ENCODE measurements at regions not wholly inside any gene's neighbourhood (a gene's known extent, or its start where the extent isn't known, plus 50 kb on each side); places are given as distances from the start of the nearest gene placed in this dataset.

DNA sequence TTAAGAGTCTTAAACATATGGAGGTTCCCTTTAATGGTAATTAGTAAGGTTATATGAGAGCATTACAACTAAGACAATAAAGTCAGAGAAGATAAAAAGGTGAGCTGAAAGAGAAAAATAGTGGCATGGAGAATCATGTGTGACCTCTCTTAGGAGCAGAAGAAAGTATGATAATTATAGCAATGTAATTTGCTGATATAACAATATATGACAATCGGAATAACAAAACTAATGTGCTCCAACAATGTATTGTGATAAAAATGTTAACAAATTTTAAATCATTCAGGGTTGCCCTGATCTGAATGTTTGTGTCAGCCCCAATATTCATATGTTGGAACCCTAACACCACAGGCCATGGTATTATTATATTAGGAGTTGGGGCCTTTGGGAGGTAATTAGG is 269.6 kb upstream of the PPFIA2 start:
- H3K9me3 ChIP-seq (ENCODE audit: control insufficient read depth in 2 of 3, insufficient read depth in 1 of 3, low read length in 3 of 3): peaks cover 0 to 2% (median 0%) of the 10 kb centered on the region in 3 donors
- FAIRE-seq (no peak), DNase-seq (no peak)
- no peaks in the 10 kb centered on the region for H3K4me1 ChIP-seq (ENCODE audit: control insufficient read depth in 2 of 3, insufficient read depth in 2 of 3, low read depth in 1 of 3, low read length in 3 of 3)
- no peaks in the 10 kb centered on the region for H3K27me3 ChIP-seq (ENCODE audit: control insufficient read depth, insufficient read depth, low read length)
- no peak for TF ChIP-seq CTCF (IDR thresholded peaks at IDR 0.05; ENCODE audit: borderline replicate concordance, extremely low read depth, insufficient read depth)
- no peaks in the 10 kb centered on the region for H3K36me3 ChIP-seq (ENCODE audit: control insufficient read depth in 2 of 3, insufficient read depth in 3 of 3, low read length in 3 of 3)
- H3K9ac ChIP-seq (ENCODE audit: low read length in 3 of 3): no peak overlapping the region
- intact Hi-C loops (cut with DNase I): no loop called here
- no peak overlapping the region for H3K4me3 ChIP-seq (ENCODE audit: low read length in 3 of 3)
- H3K27ac ChIP-seq (ENCODE audit: low read depth in 2 of 2, low read length in 2 of 2): no peak overlapping the region

- Histone ChIP-seq H3K4me1 (ENCODE audit: control insufficient read depth in 2 of 3, insufficient read depth in 2 of 3, low read depth in 1 of 3, low read length in 3 of 3) (no peaks in the 10 kb centered on the region), H3K9ac (ENCODE audit: low read length in 3 of 3) (no peak overlapping the region), H3K27me3 (ENCODE audit: control insufficient read depth, insufficient read depth, low read length) (no peaks in the 10 kb centered on the region), H3K27ac (ENCODE audit: low read depth in 2 of 2, low read length in 2 of 2) (no peak overlapping the region), H3K36me3 (ENCODE audit: control insufficient read depth in 2 of 3, insufficient read depth in 3 of 3, low read length in 3 of 3) (no peaks in the 10 kb centered on the region), H3K4me3 (ENCODE audit: low read length in 3 of 3) (no peak overlapping the region), H3K9me3 (ENCODE audit: control insufficient read depth in 2 of 3, insufficient read depth in 1 of 3, low read length in 3 of 3) (no peaks in the 10 kb centered on the region)
- no peak for FAIRE-seq
- intact Hi-C loops (cut with DNase I): no loop called here
- TF ChIP-seq CTCF (IDR thresholded peaks at IDR 0.05; ENCODE audit: borderline replicate concordance, extremely low read depth, insufficient read depth): no peak
- DNase-seq: no peak
Observed at GRCh38 chr12:82027612-82028011, 268.5 kb upstream of the PPFIA2 start.

DNA sequence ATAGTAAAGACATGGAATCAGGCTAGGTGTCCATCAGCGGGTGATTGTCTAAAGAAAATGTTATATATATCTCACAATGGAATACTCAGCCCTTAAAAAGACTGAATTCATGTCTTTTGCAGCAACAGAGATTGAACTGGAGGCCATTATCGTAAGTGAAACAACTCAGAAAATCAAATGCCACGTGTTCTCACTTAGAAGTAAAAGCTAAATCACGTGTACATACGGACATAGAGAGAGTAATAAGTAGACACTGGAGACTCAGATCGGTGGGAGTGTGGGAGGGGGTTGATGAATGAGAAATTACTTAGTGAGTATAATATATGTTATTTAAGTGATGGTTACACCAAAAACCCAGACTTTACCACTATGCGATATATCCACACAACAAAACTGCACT is 266.3 kb upstream of the PPFIA2 start:
- intact Hi-C loops (cut with DNase I): no loop called here
- no peak for DNase-seq
- TF ChIP-seq CTCF (IDR thresholded peaks at IDR 0.05; ENCODE audit: borderline replicate concordance, extremely low read depth, insufficient read depth): no peak

DNA sequence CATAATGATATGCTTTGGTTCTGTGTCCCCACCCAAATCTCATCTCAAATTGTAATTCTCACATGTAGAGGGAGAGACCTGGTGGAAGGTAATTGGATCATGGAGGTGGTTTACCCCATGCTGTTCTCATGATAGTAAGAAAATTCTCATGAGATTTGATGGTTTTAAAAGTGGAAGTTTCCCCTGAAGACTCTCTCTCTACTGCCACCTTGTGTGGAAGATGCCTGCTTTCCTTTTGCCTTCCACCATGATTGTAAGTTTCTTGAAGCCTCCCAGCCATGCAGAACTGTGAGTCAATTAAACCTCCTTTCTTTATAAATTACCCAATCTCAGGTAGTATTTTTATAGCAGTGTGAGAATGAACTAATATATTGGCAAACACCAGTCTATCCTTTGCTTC is 260.4 kb upstream of the PPFIA2 start:
- Histone ChIP-seq H3K27me3 (ENCODE audit: control insufficient read depth, insufficient read depth, low read length) (no peaks in the 10 kb centered on the region), H3K36me3 (ENCODE audit: control insufficient read depth in 2 of 3, insufficient read depth in 3 of 3, low read length in 3 of 3) (no peaks in the 10 kb centered on the region), H3K4me3 (ENCODE audit: low read length in 3 of 3) (no peak overlapping the region), H3K27ac (ENCODE audit: low read depth in 2 of 2, low read length in 2 of 2) (no peak overlapping the region), H3K9ac (ENCODE audit: low read length in 3 of 3) (no peak overlapping the region), H3K9me3 (ENCODE audit: control insufficient read depth in 2 of 3, insufficient read depth in 1 of 3, low read length in 3 of 3) (peaks cover 0 to 12% (median 0%) of the 10 kb centered on the region in 3 donors), H3K4me1 (ENCODE audit: control insufficient read depth in 2 of 3, insufficient read depth in 2 of 3, low read depth in 1 of 3, low read length in 3 of 3) (peaks cover 0 to 4% (median 0%) of the 10 kb centered on the region in 3 donors)
- peak in 1 of 5 donors; percentile 3 for DNase-seq
- peak; percentile 7 for TF ChIP-seq CTCF (IDR thresholded peaks at IDR 0.05; ENCODE audit: borderline replicate concordance, extremely low read depth, insufficient read depth)
- intact Hi-C loops (cut with DNase I): no loop called here
- no peak for FAIRE-seq

More for the DNA sequence above, 266.3 kb upstream of the PPFIA2 start:
- Histone ChIP-seq H3K36me3 (ENCODE audit: control insufficient read depth in 2 of 3, insufficient read depth in 3 of 3, low read length in 3 of 3) (no peaks in the 10 kb centered on the region), H3K9ac (ENCODE audit: low read length in 3 of 3) (no peak overlapping the region), H3K4me3 (ENCODE audit: low read length in 3 of 3) (no peak overlapping the region), H3K9me3 (ENCODE audit: control insufficient read depth in 2 of 3, insufficient read depth in 1 of 3, low read length in 3 of 3) (no peaks in the 10 kb centered on the region), H3K4me1 (ENCODE audit: control insufficient read depth in 2 of 3, insufficient read depth in 2 of 3, low read depth in 1 of 3, low read length in 3 of 3) (no peaks in the 10 kb centered on the region), H3K27ac (ENCODE audit: low read depth in 2 of 2, low read length in 2 of 2) (no peak overlapping the region), H3K27me3 (ENCODE audit: control insufficient read depth, insufficient read depth, low read length) (no peaks in the 10 kb centered on the region)
- no peak for FAIRE-seq
